H1 (cell line): ENCODE measurements at regions not wholly inside any gene's neighbourhood (a gene's known extent, or its start where the extent isn't known, plus 50 kb on each side); places are given as distances from the start of the nearest gene placed in this dataset.

ENCODE experiments used
- CHD2 ChIP-seq: IDR thresholded peaks from 2 replicates; pipeline ENCODE4 v1.6.1; 2012; ENCODE audit warnings: low read length, improper control_type of control experiment
- CREB1 ChIP-seq: IDR thresholded peaks from 2 replicates; pipeline ENCODE4 v1.6.1; 2012; ENCODE audit warnings: inconsistent platforms
- KDM5A ChIP-seq: fragments of 200-600 bp; IDR thresholded peaks from 2 replicates; pipeline ENCODE4 v1.7.1; 2012; ENCODE audit warnings: mild to moderate bottlenecking, low read length, inconsistent platforms, mixed read lengths
- PHF8 ChIP-seq: fragments of 200-600 bp; sonication (generic); conservative IDR thresholded peaks from 2 replicates; pipeline ENCODE4 v1.7.1; 2012; ENCODE audit warnings: low read depth, mild to moderate bottlenecking, inconsistent platforms, low read length, moderate library complexity
- POLR2A ChIP-seq, 2 experiments: IDR thresholded peaks; 1 replicate in 1 of 2; 2 replicates in 1 of 2; pipeline ENCODE4 v1.6.1; 2011; ENCODE audit warnings: low read depth in 2 of 2, low read length in 2 of 2, mild to moderate bottlenecking in 2 of 2; ENCODE audit errors: control extremely low read depth in 1 of 2
- POLR2AphosphoS5 ChIP-seq: IDR thresholded peaks from 2 replicates; pipeline ENCODE4 v1.6.1; 2011; ENCODE audit warnings: low read depth, low read length
- RXRA ChIP-seq: IDR thresholded peaks from 2 replicates; pipeline ENCODE4 v1.6.1; 2011; ENCODE audit warnings: low read depth, mild to moderate bottlenecking, low read length, moderate library complexity; ENCODE audit not compliant: insufficient read depth
- SAP30 ChIP-seq: fragments of 300-600 bp; sonication (generic); IDR thresholded peaks from 2 replicates; pipeline ENCODE4 v1.7.1; 2012; ENCODE audit warnings: low read length, moderate library complexity, mild to moderate bottlenecking, inconsistent platforms; ENCODE audit not compliant: insufficient read depth, insufficient replicate concordance
- SIX5 ChIP-seq: IDR thresholded peaks from 2 replicates; pipeline ENCODE4 v1.6.1; 2011; ENCODE audit warnings: mild to moderate bottlenecking, low read depth, low read length
- SP4 ChIP-seq: IDR thresholded peaks from 2 replicates; pipeline ENCODE4 v1.6.1; 2012; ENCODE audit warnings: low read length, inconsistent platforms
- TF ChIP-seq, protein P1 (sequence below): fragments of 300-600 bp; sonication (generic); IDR thresholded peaks from 2 replicates; pipeline ENCODE4 v1.7.1; 2012; ENCODE audit warnings: low read length, moderate library complexity, mild to moderate bottlenecking, inconsistent platforms; ENCODE audit not compliant: insufficient replicate concordance
- TF ChIP-seq, protein P2 (sequence below): IDR thresholded peaks from 2 replicates; pipeline ENCODE4 v1.6.1; 2012; ENCODE audit warnings: inconsistent platforms

DNA sequence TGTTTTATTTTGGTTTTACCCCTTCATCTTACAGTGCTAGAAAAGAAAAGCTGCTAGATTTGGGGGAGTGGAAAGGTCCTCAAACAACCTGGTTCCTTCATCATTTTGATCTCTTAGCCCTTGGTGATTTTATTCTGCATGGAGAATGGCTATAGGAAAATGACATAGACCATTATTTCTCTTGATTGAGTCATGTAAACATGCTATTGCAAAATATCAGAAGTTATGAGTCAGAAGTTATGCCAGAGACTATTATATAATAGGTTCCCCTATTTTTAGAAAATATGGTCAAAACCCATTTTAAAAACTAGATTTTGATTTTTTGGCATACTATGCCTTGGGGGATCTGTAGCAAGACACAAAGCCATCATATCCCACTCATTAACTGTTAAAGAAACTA, 83.7 kb upstream of the FAM9C start (continued):
- TF ChIP-seq, protein P1, sequence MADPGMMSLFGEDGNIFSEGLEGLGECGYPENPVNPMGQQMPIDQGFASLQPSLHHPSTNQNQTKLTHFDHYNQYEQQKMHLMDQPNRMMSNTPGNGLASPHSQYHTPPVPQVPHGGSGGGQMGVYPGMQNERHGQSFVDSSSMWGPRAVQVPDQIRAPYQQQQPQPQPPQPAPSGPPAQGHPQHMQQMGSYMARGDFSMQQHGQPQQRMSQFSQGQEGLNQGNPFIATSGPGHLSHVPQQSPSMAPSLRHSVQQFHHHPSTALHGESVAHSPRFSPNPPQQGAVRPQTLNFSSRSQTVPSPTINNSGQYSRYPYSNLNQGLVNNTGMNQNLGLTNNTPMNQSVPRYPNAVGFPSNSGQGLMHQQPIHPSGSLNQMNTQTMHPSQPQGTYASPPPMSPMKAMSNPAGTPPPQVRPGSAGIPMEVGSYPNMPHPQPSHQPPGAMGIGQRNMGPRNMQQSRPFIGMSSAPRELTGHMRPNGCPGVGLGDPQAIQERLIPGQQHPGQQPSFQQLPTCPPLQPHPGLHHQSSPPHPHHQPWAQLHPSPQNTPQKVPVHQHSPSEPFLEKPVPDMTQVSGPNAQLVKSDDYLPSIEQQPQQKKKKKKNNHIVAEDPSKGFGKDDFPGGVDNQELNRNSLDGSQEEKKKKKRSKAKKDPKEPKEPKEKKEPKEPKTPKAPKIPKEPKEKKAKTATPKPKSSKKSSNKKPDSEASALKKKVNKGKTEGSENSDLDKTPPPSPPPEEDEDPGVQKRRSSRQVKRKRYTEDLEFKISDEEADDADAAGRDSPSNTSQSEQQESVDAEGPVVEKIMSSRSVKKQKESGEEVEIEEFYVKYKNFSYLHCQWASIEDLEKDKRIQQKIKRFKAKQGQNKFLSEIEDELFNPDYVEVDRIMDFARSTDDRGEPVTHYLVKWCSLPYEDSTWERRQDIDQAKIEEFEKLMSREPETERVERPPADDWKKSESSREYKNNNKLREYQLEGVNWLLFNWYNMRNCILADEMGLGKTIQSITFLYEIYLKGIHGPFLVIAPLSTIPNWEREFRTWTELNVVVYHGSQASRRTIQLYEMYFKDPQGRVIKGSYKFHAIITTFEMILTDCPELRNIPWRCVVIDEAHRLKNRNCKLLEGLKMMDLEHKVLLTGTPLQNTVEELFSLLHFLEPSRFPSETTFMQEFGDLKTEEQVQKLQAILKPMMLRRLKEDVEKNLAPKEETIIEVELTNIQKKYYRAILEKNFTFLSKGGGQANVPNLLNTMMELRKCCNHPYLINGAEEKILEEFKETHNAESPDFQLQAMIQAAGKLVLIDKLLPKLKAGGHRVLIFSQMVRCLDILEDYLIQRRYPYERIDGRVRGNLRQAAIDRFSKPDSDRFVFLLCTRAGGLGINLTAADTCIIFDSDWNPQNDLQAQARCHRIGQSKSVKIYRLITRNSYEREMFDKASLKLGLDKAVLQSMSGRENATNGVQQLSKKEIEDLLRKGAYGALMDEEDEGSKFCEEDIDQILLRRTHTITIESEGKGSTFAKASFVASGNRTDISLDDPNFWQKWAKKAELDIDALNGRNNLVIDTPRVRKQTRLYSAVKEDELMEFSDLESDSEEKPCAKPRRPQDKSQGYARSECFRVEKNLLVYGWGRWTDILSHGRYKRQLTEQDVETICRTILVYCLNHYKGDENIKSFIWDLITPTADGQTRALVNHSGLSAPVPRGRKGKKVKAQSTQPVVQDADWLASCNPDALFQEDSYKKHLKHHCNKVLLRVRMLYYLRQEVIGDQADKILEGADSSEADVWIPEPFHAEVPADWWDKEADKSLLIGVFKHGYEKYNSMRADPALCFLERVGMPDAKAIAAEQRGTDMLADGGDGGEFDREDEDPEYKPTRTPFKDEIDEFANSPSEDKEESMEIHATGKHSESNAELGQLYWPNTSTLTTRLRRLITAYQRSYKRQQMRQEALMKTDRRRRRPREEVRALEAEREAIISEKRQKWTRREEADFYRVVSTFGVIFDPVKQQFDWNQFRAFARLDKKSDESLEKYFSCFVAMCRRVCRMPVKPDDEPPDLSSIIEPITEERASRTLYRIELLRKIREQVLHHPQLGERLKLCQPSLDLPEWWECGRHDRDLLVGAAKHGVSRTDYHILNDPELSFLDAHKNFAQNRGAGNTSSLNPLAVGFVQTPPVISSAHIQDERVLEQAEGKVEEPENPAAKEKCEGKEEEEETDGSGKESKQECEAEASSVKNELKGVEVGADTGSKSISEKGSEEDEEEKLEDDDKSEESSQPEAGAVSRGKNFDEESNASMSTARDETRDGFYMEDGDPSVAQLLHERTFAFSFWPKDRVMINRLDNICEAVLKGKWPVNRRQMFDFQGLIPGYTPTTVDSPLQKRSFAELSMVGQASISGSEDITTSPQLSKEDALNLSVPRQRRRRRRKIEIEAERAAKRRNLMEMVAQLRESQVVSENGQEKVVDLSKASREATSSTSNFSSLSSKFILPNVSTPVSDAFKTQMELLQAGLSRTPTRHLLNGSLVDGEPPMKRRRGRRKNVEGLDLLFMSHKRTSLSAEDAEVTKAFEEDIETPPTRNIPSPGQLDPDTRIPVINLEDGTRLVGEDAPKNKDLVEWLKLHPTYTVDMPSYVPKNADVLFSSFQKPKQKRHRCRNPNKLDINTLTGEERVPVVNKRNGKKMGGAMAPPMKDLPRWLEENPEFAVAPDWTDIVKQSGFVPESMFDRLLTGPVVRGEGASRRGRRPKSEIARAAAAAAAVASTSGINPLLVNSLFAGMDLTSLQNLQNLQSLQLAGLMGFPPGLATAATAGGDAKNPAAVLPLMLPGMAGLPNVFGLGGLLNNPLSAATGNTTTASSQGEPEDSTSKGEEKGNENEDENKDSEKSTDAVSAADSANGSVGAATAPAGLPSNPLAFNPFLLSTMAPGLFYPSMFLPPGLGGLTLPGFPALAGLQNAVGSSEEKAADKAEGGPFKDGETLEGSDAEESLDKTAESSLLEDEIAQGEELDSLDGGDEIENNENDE: no peak
- TF ChIP-seq, protein P2, sequence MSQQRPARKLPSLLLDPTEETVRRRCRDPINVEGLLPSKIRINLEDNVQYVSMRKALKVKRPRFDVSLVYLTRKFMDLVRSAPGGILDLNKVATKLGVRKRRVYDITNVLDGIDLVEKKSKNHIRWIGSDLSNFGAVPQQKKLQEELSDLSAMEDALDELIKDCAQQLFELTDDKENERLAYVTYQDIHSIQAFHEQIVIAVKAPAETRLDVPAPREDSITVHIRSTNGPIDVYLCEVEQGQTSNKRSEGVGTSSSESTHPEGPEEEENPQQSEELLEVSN: no peak
- TF ChIP-seq RXRA (no peak), POLR2AphosphoS5 (no peak), POLR2A (IDR thresholded peaks at IDR 0.05; ENCODE audit: control extremely low read depth in 1 of 2, low read depth in 2 of 2, low read length in 2 of 2) (no peak), PHF8 (no peak), CHD2 (no peak), SAP30 (no peak), SIX5 (no peak), SP4 (no peak), KDM5A (no peak), CREB1 (no peak)
